ENCODE measurements at regions not wholly inside any gene's neighbourhood (a gene's known extent, or its start where the extent isn't known, plus 50 kb on each side); places are given as distances from the start of the nearest gene placed in this dataset.

- TF ChIP-seq EZH2phosphoT487 (IDR thresholded peaks at IDR 0.05; ENCODE audit: borderline replicate concordance): no peak
- TF ChIP-seq, protein P1, sequence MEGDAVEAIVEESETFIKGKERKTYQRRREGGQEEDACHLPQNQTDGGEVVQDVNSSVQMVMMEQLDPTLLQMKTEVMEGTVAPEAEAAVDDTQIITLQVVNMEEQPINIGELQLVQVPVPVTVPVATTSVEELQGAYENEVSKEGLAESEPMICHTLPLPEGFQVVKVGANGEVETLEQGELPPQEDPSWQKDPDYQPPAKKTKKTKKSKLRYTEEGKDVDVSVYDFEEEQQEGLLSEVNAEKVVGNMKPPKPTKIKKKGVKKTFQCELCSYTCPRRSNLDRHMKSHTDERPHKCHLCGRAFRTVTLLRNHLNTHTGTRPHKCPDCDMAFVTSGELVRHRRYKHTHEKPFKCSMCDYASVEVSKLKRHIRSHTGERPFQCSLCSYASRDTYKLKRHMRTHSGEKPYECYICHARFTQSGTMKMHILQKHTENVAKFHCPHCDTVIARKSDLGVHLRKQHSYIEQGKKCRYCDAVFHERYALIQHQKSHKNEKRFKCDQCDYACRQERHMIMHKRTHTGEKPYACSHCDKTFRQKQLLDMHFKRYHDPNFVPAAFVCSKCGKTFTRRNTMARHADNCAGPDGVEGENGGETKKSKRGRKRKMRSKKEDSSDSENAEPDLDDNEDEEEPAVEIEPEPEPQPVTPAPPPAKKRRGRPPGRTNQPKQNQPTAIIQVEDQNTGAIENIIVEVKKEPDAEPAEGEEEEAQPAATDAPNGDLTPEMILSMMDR (conservative IDR thresholded peaks at IDR 0.05; ENCODE audit: low read length): no peak
Observed at GRCh38 chr6:71524201-71524600, 235.6 kb downstream of the OGFRL1 start.

Data from Loucy (cell line).